Stimulated activated CD4-positive, alpha-beta T cell treated with anti-CD3 and anti-CD28 coated beads, Interleukin-12 subunit alpha, Interleukin-12 subunit beta, amount 100 ng/mL, for 24 hours (primary cell): ENCODE measurements at regions not wholly inside any gene's neighbourhood (a gene's known extent, or its start where the extent isn't known, plus 50 kb on each side); places are given as distances from the start of the nearest gene placed in this dataset.
"Not testable (repeated sequence)": the region's sequence is repeated elsewhere in the genome, so short reads cannot be mapped to it uniquely, and the experiment has no call there.

Experiments
- DNase-seq, 2 experiments: peaks; one replicate each; pipeline ENCODE4 v3.0.0-alpha.2; 2020; ENCODE audit warnings: low read depth in 2 of 2

- DNase-seq = no peak
Observed at GRCh38 chr12:46519407-46519806, 146.8 kb upstream of the SLC38A2 start.

GRCh38 chr12:46518729-46519128 lies 146.2 kb upstream of the SLC38A2 start:
- DNase-seq = no peak

GRCh38 chr12:46518169-46518568 lies 145.6 kb upstream of the SLC38A2 start:
- DNase-seq = no peak

GRCh38 chr12:46517579-46517962 lies 145.0 kb upstream of the SLC38A2 start:
- no peak for DNase-seq

GRCh38 chr12:46516933-46517578 lies 144.5 kb upstream of the SLC38A2 start:
- DNase-seq = no peak

GRCh38 chr12:46516238-46516932 lies 143.8 kb upstream of the SLC38A2 start:
- no peak for DNase-seq

- DNase-seq = no peak
Observed at GRCh38 chr12:46515829-46516228, 143.3 kb upstream of the SLC38A2 start.

- no peak for DNase-seq
Observed at GRCh38 chr12:46514886-46515285, 142.3 kb upstream of the SLC38A2 start.

- not testable (repeated sequence) for DNase-seq
Observed at GRCh38 chr12:46510257-46510656, 137.7 kb upstream of the SLC38A2 start.

GRCh38 chr12:46509135-46509534 lies 136.6 kb upstream of the SLC38A2 start:
- DNase-seq = no peak

- no peak for DNase-seq
Observed at GRCh38 chr12:46508651-46509050, 136.1 kb upstream of the SLC38A2 start.

- DNase-seq = no peak
Observed at GRCh38 chr12:46507766-46508165, 135.2 kb upstream of the SLC38A2 start.

- DNase-seq = no peak
Observed at GRCh38 chr12:46506961-46507360, 134.4 kb upstream of the SLC38A2 start.

- no peak for DNase-seq
Observed at GRCh38 chr12:46506198-46506597, 133.6 kb upstream of the SLC38A2 start.

GRCh38 chr12:46504494-46504893 lies 131.9 kb upstream of the SLC38A2 start:
- DNase-seq = no peak

GRCh38 chr12:46503637-46504175 lies 131.1 kb upstream of the SLC38A2 start:
- no peak for DNase-seq

GRCh38 chr12:46500673-46501072 lies 128.1 kb upstream of the SLC38A2 start:
- no peak for DNase-seq

- DNase-seq = no peak
Observed at GRCh38 chr12:46499901-46500300, 127.3 kb upstream of the SLC38A2 start.

GRCh38 chr12:46499226-46499625 lies 126.7 kb upstream of the SLC38A2 start:
- no peak for DNase-seq

- no peak for DNase-seq
Observed at GRCh38 chr12:46497739-46498138, 125.2 kb upstream of the SLC38A2 start.

GRCh38 chr12:46494424-46494823 lies 121.9 kb upstream of the SLC38A2 start:
- DNase-seq = no peak

GRCh38 chr12:46493834-46494181 lies 121.2 kb upstream of the SLC38A2 start:
- DNase-seq = no peak

- DNase-seq = no peak
Observed at GRCh38 chr12:46493150-46493833, 120.7 kb upstream of the SLC38A2 start.
